GM20431 (cell line): ENCODE measurements at regions not wholly inside any gene's neighbourhood (a gene's known extent, or its start where the extent isn't known, plus 50 kb on each side); places are given as distances from the start of the nearest gene placed in this dataset.
"Not testable (repeated sequence)": the region's sequence is repeated elsewhere in the genome, so short reads cannot be mapped to it uniquely, and the experiment has no call there.

Experiments
- in situ Hi-C: fragments of 300-500 bp; cut with MseI, MboI; formaldehyde crosslinking; loops from one replicate; pipeline ENCODE4 v1.15.0; 2020; ENCODE audit warnings: low sequenced_read_pairs; ENCODE audit not compliant: unreplicated experiment

DNA sequence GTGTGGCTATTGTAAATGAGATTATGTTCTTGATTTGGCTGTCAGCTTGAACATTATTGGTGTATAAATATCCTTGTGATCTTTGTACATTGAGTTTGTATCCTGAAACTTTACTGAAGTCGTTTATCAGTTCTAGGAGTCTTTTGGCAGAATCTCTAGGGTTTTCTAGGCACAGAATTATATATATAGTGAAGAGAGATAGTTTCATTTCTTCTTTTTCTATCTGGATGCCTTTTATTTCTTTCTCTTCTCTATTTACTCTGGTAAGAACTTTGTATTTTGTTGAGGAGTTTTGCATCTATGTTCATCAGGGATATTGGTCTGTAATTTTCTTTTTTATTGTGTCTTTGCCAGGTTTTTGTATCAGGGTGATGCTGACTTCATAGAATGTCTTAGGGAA lies 589.2 kb upstream of the MAN1A1 start:
- in situ Hi-C loops, result no loop called here

DNA sequence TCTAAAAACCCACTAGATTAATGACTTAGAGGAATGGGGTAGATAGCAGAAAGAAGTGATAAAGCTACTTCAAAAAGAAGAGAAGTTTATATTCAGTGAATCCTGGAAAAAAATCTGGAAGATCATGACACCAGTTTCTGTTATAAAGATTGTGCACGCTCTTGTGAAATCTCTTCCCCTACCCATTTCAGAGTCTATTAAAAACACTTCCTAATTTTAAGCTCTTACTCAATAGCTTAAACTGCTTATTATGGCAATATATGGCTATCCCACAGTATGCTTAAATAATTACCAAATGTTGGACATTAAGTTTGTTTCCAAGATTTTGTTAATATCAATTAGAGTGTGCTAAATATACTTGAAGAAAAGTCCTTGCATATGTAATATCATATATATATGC lies 585.3 kb upstream of the MAN1A1 start:
- in situ Hi-C loops, result no loop called here

DNA sequence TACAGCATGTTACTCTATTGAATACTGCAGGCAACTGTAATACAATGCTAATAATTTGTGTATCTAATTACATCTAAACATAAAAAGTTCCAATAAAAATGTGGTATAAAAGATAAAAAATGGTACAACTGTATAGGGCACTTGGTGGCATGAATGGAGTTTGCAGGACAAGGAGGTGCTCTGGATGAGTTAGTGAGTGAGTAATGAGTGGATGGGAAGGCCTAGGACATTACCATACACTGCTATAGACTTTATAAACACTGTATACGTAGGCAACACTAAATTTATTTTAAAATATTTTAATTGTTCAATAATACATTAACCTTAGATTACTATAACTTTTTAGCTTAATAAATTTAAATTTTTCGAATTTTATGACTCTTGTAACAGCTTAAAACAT lies 579.6 kb upstream of the MAN1A1 start:
- in situ Hi-C loops, result no loop called here

DNA sequence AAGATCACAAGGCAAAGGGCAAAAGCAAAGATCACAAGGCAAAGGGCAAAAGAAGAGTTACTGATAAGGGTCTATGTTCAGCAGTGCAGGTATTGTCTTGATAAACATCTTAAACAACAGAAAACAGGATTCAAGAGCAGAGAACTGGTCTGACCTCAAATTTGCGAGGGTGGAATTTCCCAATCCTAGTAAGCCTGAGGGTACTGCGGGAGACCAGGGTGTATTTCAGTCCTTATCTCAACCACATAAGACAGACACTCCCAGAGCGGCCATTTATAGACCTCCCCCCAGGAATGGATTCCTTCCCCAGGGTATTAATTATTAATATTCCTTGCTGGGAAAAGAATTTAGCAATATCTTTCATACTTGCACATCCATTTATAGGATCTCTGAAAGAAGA lies 575.3 kb upstream of the MAN1A1 start:
- in situ Hi-C loops, result not testable (repeated sequence)

DNA sequence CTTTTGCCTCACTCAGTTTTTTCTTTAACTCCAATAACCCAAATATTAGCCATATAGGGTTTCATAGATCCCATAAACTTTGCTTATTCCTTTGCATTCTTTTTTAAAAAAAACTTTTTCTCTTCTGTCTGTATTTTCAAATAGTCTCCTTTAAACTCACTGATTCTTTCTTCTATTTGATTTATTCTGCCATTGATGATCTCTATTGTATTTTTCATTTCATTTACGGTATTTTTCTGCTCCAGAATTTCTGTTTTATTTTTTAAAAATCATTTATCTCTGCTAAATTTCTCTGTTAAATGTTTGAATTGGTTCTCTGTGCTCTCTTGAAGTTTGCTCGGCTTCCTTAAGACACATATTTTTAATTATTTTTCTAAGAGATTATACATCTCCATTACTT lies 573.3 kb upstream of the MAN1A1 start:
- in situ Hi-C loops, result no loop called here

DNA sequence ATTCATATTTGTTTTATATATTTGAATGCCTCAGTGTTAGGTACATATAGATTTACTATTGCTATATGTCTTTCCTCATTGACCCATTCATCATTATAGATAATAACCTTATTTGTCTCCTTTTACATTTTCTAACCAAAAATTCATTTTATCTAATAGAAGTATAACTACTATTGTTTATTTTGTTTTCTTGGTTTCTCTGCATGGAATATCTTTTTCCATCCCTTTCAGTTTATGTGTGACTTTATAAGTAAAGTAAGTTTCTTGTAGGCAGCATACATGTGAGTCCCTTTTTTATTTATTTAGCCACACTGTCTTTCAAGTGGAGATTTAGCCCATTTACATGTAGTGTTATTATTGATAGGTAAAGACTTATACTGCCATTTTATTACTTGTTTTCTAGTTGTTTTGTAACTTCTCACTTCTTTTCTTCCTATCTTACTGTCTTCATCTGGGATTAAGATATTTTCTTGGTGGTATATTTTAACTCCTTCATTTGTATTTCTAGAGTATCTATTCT lies 572.0 kb upstream of the MAN1A1 start:
- in situ Hi-C loops, result no loop called here

DNA sequence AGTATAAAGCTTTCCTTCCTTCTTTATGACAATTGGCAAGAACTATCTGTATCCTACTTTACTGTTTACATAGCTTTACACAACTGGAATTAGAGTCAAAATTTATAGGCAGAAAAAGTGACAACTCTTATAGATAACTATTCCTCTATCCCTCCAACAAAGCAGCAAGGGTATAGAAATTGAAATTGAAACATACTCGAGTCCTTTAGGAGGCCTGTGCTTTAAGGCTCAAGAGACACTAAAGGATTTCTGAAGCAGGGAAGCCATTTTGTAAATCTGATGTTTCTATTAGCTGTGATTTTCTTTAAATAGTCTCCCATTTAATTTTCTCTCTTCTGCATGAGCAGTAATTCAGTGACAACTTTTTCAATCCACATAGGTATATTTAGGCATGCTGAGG lies 567.6 kb upstream of the MAN1A1 start:
- in situ Hi-C loops, result no loop called here

DNA sequence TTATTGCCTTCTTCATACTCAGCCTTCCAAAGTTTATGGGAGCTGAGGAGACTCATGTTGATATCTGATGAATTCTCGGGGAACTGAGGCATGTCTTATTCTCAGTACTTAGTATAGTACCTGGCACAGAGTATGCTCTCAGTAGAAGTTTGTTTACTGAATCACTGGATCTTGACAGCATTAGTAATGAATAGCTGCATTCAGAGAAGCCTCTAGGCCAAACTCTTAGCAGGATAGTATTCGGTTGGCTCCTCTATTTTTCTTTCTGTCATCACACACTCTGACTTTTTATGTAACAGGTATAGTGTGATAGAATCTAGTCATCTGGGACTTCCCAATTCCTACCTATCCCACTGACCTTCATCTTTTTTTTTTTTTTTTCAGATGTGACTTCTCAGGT lies 566.4 kb upstream of the MAN1A1 start:
- in situ Hi-C loops, result no loop called here

DNA sequence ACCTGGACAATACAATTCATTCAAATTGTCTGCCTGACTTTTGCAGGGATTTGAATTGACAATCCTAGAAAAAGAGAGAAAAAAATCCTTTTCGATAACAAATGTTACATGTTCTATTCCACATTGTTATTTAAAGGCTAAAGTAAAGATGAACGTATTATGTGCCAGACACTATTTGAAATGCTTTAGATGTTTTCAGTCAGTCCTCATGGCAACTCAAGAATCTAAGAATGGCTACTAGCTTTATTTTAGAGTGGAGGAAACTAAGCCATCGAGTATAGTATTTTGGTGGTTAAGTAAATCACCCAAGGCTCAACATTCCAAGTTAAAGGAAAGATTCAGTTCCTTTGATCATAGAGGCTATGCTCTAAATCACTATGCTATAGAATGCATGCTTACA lies 558.6 kb upstream of the MAN1A1 start:
- in situ Hi-C loops, result no loop called here

DNA sequence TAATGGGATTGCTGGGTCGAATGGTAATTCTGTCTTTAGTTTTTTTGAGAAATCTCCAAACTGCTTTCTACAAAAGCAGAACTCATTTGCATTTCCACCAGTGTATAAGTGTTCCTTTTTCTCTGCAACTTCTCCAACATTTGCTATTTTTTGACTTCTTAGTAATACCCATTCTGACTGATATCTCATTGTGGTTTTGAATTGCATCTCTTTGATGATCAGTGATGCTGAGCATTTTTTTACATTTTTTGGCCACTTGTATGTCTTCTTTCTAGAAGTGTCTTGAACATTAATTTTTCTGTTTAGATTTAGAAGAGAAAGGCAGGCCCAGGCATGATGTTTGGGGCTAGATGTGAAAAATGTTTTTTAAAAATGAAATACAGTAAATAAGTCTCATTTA lies 553.1 kb upstream of the MAN1A1 start:
- in situ Hi-C loops, result no loop called here

DNA sequence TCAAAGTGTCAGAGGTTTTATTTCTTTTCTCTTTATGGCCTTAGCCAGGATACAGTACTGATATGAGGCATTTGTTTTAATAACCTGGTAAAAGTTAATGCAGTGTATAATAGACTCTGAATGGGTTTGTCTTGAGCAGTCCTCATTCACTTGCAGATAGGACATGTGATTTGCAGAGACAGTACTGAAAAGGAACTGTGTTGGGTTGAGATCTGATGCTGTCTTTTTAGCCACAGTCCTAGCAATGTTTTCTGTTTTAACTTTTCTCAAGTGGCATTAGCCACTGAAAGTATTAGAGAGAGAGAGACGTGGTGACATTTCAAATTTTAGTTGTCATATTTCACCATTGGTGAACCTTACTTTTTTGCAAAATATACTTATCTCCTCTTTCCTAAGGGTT lies 547.2 kb upstream of the MAN1A1 start:
- in situ Hi-C loops, result no loop called here

DNA sequence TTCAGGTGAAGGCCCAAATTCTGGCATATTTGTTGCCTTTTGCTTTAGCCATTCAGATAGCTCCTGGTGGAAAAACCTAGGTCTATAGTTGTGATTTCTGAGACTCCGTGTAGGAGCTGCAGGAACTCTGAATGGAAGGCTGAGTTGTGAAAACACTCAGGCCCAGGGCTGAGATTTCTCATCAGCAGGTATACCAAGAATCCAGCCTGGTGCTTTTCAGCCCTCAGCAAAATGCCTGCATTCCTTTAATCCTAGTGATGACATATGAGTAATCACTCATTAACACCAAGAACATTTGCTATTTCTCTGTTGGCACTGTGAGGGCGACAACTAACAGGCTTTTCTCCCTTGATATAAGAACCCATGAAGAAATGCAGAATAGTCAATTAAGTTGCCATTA lies 546.1 kb upstream of the MAN1A1 start:
- in situ Hi-C loops, result no loop called here

DNA sequence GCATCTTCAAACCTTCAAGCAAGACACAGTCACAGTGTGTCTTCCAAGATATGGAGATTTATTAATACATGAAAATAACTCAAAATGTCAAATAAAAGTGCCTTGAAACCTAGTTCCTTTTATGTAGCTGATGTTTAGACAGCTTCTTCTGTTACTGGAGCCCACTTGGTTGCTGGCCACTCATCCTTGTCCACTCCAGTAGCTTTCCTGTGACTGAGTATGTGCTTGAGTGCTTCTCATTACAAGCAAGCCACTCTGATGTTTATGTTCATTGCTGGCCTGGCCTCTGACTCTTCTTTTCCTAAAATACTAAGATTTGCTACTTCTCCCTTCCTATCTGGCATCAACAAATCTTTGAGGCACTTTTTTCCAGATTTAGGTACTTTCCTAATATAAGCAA lies 545.2 kb upstream of the MAN1A1 start:
- in situ Hi-C loops, result no loop called here

DNA sequence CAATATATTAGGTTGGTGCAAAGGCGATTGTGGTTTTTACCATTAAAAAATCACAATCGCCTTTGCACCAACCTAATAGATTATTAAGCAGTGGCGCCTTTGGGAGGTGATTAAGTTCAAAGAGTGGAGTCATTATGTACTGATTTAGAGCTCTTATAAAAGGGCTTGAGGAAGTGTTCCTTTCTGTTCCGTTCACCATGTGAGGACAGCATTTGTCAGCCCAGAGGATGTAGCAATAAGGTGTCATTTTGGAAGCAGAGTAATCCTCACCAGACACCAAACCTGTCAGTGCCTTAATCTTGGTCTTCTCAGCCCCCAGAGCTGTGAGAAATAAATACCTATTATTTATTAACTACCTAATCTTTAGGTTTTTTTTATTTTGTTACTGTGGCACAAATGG lies 542.1 kb upstream of the MAN1A1 start:
- in situ Hi-C loops, result no loop called here

DNA sequence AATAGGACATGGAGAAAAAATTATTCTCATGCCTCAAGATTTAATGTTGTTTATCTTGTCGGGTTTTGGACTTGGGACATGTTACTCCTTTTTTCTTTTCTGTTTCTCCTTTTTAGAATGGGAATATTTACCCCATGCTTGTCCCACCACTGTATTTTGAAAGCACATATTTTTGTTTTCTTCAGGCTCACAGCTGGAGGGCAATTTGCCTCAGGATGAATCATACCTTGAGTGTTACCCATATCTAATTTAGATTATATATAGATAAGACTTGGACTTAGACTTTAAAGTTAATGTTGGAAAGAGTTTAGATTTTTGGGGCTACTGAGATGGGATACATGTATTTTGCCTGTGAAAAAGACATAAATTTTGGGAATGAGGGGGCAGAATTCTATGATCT lies 541.6 kb upstream of the MAN1A1 start:
- in situ Hi-C loops, result no loop called here

DNA sequence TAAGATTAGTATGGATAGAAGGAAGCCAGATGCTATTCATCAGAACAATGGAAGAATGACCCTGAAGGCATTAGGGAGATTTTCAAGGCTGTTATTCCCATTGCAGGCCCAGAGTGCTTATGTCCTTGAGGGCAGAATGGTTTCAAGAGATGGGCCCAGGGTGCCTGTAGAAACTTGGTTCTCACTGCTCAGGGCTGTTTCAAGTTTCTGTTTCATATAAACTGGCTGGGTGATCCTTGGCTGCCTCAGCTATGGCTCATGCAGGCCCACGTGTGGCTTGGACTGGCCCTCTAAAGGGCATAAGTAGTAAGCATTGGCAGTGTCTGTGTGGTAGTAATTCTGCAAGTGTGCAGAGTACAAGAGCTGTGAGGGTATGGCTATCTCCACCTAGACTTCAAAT lies 540.9 kb upstream of the MAN1A1 start:
- in situ Hi-C loops, result no loop called here

DNA sequence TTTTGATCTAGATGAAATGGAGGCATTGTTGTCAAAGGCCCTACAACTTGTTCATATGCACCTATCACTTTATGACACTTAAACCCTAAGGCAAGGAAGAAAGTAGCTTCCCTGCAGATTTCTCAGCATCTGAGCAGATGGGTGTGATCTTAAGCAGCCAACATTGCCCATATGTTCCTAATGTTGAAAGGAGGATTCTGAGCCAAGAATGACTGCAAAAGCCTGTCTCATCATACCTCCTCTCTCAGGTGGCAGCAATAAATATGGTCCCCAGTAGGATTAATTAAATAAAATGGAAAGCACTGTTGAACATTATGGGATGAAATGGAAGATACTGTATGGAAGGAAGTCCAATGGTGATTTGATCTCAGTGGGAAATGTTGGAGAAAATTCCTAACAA lies 538.1 kb upstream of the MAN1A1 start:
- in situ Hi-C loops, result no loop called here

DNA sequence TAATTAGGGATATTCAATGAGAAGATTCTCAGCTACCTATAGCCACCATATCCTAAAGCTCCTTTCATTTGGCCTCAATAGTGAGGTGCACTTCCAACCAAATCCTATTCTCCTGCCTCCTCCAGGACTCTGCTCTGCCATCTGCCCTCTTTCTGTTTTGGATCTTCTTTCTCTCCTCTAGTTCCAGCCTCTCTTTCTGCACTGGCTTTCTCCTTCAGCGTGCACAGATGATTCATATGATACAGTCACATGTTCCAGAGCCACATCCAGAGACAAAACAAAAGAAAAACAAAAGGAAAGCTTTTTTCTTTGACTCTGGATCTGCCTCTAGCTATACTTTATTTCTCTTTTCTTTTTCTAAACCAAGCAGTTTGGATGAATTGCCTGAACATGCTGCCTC lies 531.9 kb upstream of the MAN1A1 start:
- in situ Hi-C loops, result no loop called here

DNA sequence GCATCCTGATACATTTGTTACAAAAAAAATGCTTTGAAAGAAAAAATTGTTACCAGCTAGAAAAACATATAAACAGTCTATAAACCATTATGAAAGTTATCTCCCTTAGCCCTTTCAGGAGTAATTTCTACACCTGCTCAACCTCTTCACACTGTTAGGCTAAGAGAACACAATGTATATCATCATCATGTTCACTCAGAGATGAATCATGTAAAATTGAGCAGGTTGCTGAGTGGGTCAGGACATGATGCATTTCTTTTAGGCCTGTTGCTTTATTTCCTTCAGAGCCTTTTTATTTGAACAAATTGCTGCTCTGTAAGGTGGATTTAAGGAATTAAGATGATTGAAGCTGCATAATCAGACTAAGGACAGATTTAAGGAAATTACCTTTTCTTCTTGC lies 531.3 kb upstream of the MAN1A1 start:
- in situ Hi-C loops, result no loop called here

DNA sequence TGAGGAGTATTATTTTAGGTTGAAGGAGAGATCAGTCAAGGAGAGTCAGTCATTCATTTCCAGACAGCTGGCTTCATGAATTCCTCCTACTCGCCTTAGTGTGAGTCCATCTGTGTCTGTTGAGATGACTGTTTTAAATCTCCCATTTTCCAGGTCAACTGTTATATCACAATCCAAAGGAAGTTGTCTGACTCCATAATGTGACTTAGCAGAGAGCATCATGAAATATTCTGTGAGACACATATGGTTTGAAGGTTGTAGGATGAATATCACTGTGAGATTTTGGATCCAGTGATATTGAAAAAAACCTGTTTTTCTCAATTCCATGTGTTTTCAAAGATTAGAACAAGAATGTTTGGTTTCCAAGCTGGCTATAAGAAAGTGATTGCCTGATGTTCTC lies 530.2 kb upstream of the MAN1A1 start:
- in situ Hi-C loops, result no loop called here

DNA sequence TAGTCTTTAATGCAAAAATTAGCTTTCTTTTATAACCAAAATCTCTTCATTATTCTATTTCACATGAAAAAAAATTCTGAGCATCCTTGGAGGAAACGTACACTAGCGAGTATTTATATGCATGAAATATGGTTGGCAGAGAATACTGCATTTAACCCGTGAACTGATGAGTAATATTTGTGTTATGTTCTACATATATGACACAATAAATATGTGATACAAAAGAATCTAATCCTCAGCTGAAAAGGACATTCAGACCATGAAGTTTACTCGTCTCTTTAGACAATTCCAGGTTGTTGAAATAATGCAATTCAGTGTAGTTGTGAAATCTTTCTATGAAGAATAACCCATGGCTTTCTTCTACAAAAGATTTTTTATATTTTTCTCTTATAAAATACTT lies 524.8 kb upstream of the MAN1A1 start:
- in situ Hi-C loops, result no loop called here

DNA sequence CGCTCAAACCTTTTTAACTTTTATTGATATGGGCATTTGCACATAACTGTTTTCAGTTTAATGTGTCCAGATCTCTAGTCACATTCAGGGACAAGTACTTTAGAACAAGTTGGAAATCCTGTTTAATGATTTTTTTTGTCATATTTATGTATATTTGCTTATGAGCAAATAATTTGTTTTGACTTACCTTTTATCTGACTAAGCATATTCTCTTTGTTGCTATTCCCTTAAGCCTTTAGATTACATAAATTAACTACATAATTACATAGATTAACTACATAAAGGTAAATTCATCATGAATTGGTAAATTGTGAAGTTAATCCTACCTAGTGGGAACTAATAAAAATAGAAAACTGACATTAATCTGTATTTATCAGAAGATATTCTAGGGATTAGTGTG lies 523.5 kb upstream of the MAN1A1 start:
- in situ Hi-C loops, result no loop called here

DNA sequence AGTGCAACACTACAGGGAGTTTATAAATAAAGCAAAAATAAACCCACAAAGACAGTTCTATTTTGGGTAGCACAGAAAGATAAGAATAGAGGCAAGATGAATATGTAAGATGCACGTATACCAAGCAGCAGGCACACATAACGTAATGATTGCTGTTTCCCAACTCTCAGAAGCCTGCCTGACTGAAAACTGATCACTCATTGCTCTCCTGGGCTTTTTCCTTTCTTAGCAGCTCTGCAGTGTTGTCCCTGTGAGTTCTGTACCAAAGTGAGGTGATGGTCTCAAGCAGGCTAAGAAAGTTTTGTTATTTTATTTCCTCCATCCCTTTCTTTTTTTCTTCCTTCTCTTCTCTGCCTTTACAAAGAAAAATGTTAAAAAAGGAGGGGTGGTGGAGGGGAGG lies 522.0 kb upstream of the MAN1A1 start:
- in situ Hi-C loops, result no loop called here
